ENCODE measurements at regions not wholly inside any gene's neighbourhood (a gene's known extent, or its start where the extent isn't known, plus 50 kb on each side); places are given as distances from the start of the nearest gene placed in this dataset.
A peak's percentile ranks its signal among the peaks of the same experiment; 100 is the strongest.
"Not testable (repeated sequence)": the region's sequence is repeated elsewhere in the genome, so short reads cannot be mapped to it uniquely, and the experiment has no call there.

- DNase-seq (ENCODE audit: low spot score); FAIRE-seq: not testable (repeated sequence)
Measured at GRCh38 chr1:149695066-149695465, 87.4 kb upstream of the FCGR1A start.

GRCh38 chr1:149700220-149700619 is 82.3 kb upstream of the FCGR1A start:
- not testable (repeated sequence) for FAIRE-seq

GRCh38 chr1:149700677-149701567 is 81.6 kb upstream of the FCGR1A start:
- not testable (repeated sequence) for DNase-seq (ENCODE audit: low spot score); FAIRE-seq

More at GRCh38 chr1:149700220-149700619, 82.3 kb upstream of the FCGR1A start:
- not testable (repeated sequence) for DNase-seq (ENCODE audit: low spot score)

GRCh38 chr1:149708192-149708853 is 74.2 kb upstream of the FCGR1A start:
- not testable (repeated sequence) for FAIRE-seq
- peak; percentile 16 for DNase-seq (ENCODE audit: low spot score)

GRCh38 chr1:149711651-149712050 is 70.8 kb upstream of the FCGR1A start:
- FAIRE-seq; DNase-seq (ENCODE audit: low spot score): not testable (repeated sequence)

GRCh38 chr1:149712154-149712927 is 70.2 kb upstream of the FCGR1A start:
- peak; percentile 1 for DNase-seq (ENCODE audit: low spot score)
- not testable (repeated sequence) for FAIRE-seq

- FAIRE-seq; DNase-seq (ENCODE audit: low spot score): not testable (repeated sequence)
Measured at GRCh38 chr1:149713513-149713912, 69.0 kb upstream of the FCGR1A start.

- not testable (repeated sequence) for DNase-seq (ENCODE audit: low spot score); FAIRE-seq
Measured at GRCh38 chr1:149713952-149714351, 68.5 kb upstream of the FCGR1A start.

- FAIRE-seq: peak; percentile 53
- DNase-seq (ENCODE audit: low spot score): not testable (repeated sequence)
Measured at GRCh38 chr1:149724618-149725302, 57.7 kb upstream of the FCGR1A start.

GRCh38 chr1:149726688-149727087 is 55.8 kb upstream of the FCGR1A start:
- DNase-seq (ENCODE audit: low spot score); FAIRE-seq: not testable (repeated sequence)

GRCh38 chr1:149728598-149728997 is 53.9 kb upstream of the FCGR1A start:
- not testable (repeated sequence) for DNase-seq (ENCODE audit: low spot score); FAIRE-seq

All from urothelium cell line (cell line).